ENCODE measurements at regions not wholly inside any gene's neighbourhood (a gene's known extent, or its start where the extent isn't known, plus 50 kb on each side); places are given as distances from the start of the nearest gene placed in this dataset.

- H3K27ac ChIP-seq (ENCODE audit: control insufficient read depth, insufficient read depth), result no peak overlapping the region
- no peak overlapping the region for H2AFZ ChIP-seq (ENCODE audit: control insufficient read depth, low read depth, low read length)
- no peak for TF ChIP-seq CTCF (IDR thresholded peaks at IDR 0.05 in 2 of 3, conservative IDR thresholded peaks at IDR 0.05 in 1 of 3; ENCODE audit: control insufficient read depth in 2 of 3, extremely low read depth in 1 of 3, insufficient read depth in 1 of 3, low read depth in 3 of 3, low read length in 3 of 3)
- TF ChIP-seq CEBPZ (IDR thresholded peaks at IDR 0.05; ENCODE audit: low read depth, low read length), result no peak
- no peak for TF ChIP-seq NRF1 (conservative IDR thresholded peaks at IDR 0.05; ENCODE audit: low read depth, low read length)
- no peak for TF ChIP-seq CREB1 (IDR thresholded peaks at IDR 0.05; ENCODE audit: low read depth)
- TF ChIP-seq PML (IDR thresholded peaks at IDR 0.05; ENCODE audit: low read length), result no peak
- TF ChIP-seq MLLT1 (IDR thresholded peaks at IDR 0.05), result no peak
- no peak for TF ChIP-seq ETV6 (conservative IDR thresholded peaks at IDR 0.05 in 1 of 2, IDR thresholded peaks at IDR 0.05 in 1 of 2; ENCODE audit: borderline replicate concordance in 1 of 2, low read depth in 1 of 2)
- TF ChIP-seq WRNIP1 (IDR thresholded peaks at IDR 0.05; ENCODE audit: borderline replicate concordance, low read depth, low read length), result no peak
- TF ChIP-seq STAT1 (conservative IDR thresholded peaks at IDR 0.05), result no peak
- TF ChIP-seq EGR1 (IDR thresholded peaks at IDR 0.05; ENCODE audit: borderline replicate concordance in 1 of 2, low read depth in 2 of 2, low read length in 2 of 2), result no peak
- no peak for TF ChIP-seq SRF (IDR thresholded peaks at IDR 0.05; ENCODE audit: low read depth in 2 of 2, low read length in 2 of 2)
- TF ChIP-seq PBX3 (IDR thresholded peaks at IDR 0.05; ENCODE audit: insufficient replicate concordance, low read depth, low read length), result no peak
- BruUV-seq (replicated peaks), result no TSS peak
- RAD21 ChIA-PET (ENCODE audit: unreplicated experiment), result no interaction called here
- FAIRE-seq (no peak), DNase-seq (ENCODE audit: low read depth, low spot score) (no peak), ATAC-seq (no peak)
- in situ Hi-C loops (cut with MboI), result no loop called here
- intact Hi-C loops (cut with micrococcal nuclease; ENCODE audit: unreplicated experiment), result no loop called here
- no peaks in the 10 kb centered on the region for H3K79me2 ChIP-seq (ENCODE audit: control insufficient read depth, insufficient read depth, low read length)
- no peaks in the 10 kb centered on the region for H3K9me3 ChIP-seq (replicated peaks; ENCODE audit: control insufficient read depth, insufficient read depth, low read length)
- SMC1A ChIA-PET (ENCODE audit: uncharacterized antibody, unreplicated experiment), result interaction anchor here (1.0 kb wide), 1 partner anchor 19 kb away, joined by 6 read pairs; no protein-coding TSS in a partner anchor
- H3K27me3 ChIP-seq (replicated peaks in 1 of 2; ENCODE audit: control insufficient read depth in 2 of 2, insufficient read depth in 2 of 2, low read length in 1 of 2), result no peaks in the 10 kb centered on the region
- 53% methylated on average over 4 of the region's 4 CpGs for WGBS (ENCODE audit: insufficient coverage, insufficient replicate concordance, low lambda C conversion rate, missing lambda C conversion rate)
- POLR2A ChIA-PET, result no interaction called here
- no peaks in the 10 kb centered on the region for H4K20me1 ChIP-seq (ENCODE audit: control insufficient read depth, insufficient read depth)
- no peak overlapping the region for H3K4me3 ChIP-seq
- H3K4me1 ChIP-seq (ENCODE audit: control insufficient read depth, insufficient read depth, low read length), result no peaks in the 10 kb centered on the region
- no peaks in the 10 kb centered on the region for H3K36me3 ChIP-seq (ENCODE audit: control insufficient read depth in 2 of 2, insufficient read depth in 2 of 2, low read length in 1 of 2)
- CTCF ChIA-PET, result interaction anchor here (1.9 kb wide), 1 partner anchor 17 kb away, joined by 6 read pairs; no protein-coding TSS in a partner anchor
- no peak overlapping the region for H3K9ac ChIP-seq (ENCODE audit: control insufficient read depth, insufficient read depth, low read length)
- no peak overlapping the region for H3K4me2 ChIP-seq (ENCODE audit: control insufficient read depth, insufficient read depth)
Observed at GRCh38 chr5:125293726-125294125, 547.3 kb upstream of the ZNF608 start.

Data from GM12878 (cell line).